H1 (cell line): ENCODE measurements at regions not wholly inside any gene's neighbourhood (a gene's known extent, or its start where the extent isn't known, plus 50 kb on each side); places are given as distances from the start of the nearest gene placed in this dataset.

Source experiments
- CHD2 ChIP-seq: IDR thresholded peaks from 2 replicates; pipeline ENCODE4 v1.6.1; 2012; ENCODE audit warnings: low read length, improper control_type of control experiment
- FOSL1 ChIP-seq: IDR thresholded peaks from 2 replicates; pipeline ENCODE4 v1.6.1; 2011; ENCODE audit warnings: mild to moderate bottlenecking, low read depth, low read length, moderate library complexity; ENCODE audit not compliant: insufficient read depth
- NRF1 ChIP-seq: IDR thresholded peaks from 2 replicates; pipeline ENCODE4 v1.6.1; 2011; ENCODE audit warnings: mild to moderate bottlenecking, low read depth, low read length, improper control_type of control experiment
- POLR2A ChIP-seq, 2 experiments: IDR thresholded peaks; 1 replicate in 1 of 2; 2 replicates in 1 of 2; pipeline ENCODE4 v1.6.1; 2011; ENCODE audit warnings: low read depth in 2 of 2, low read length in 2 of 2, mild to moderate bottlenecking in 2 of 2; ENCODE audit errors: control extremely low read depth in 1 of 2
- SP1 ChIP-seq: IDR thresholded peaks from 2 replicates; pipeline ENCODE4 v1.6.1; 2011; ENCODE audit warnings: low read depth, low read length
- TF ChIP-seq, protein P1 (sequence below): IDR thresholded peaks from 2 replicates; pipeline ENCODE4 v1.6.1; 2011; ENCODE audit warnings: low read depth, mild to moderate bottlenecking, low read length; ENCODE audit not compliant: insufficient read depth
- TF ChIP-seq, protein P2 (sequence below), 3 experiments: IDR thresholded peaks; 1 replicate in 2 of 3; 2 replicates in 1 of 3; pipeline versions ENCODE4 v1.5.1 to v1.6.1; 2011; ENCODE audit warnings: low read length in 3 of 3, mild to moderate bottlenecking in 3 of 3, inconsistent platforms in 2 of 3, low read depth in 1 of 3, moderate library complexity in 1 of 3; ENCODE audit not compliant: insufficient read depth in 1 of 3; ENCODE audit errors: control extremely low read depth in 1 of 3

DNA sequence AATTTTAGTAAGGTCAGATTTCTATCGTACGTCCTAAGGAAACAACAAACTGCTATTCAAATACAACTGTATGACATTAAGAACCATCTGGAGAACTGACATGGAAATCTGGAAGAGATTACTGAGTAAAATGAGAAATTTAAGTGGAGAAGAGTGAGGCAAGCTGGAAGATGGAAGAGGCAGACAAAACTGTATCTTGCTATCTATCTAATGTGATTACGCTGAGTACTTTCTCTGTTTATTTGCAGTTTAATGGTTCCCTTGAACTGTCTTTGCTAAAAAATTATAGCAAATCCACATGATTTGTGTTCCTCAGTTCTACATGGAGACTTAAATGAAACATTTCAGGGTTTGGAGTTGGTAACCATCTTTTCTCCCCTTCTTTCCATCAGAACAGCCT is 927.1 kb upstream of the MBL2 start:
- TF ChIP-seq, protein P1, sequence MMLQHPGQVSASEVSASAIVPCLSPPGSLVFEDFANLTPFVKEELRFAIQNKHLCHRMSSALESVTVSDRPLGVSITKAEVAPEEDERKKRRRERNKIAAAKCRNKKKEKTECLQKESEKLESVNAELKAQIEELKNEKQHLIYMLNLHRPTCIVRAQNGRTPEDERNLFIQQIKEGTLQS: no peak
- TF ChIP-seq POLR2A (IDR thresholded peaks at IDR 0.05; ENCODE audit: control extremely low read depth in 1 of 2, low read depth in 2 of 2, low read length in 2 of 2) (no peak), CHD2 (no peak), FOSL1 (no peak), SP1 (no peak), NRF1 (no peak)
- TF ChIP-seq, protein P2, sequence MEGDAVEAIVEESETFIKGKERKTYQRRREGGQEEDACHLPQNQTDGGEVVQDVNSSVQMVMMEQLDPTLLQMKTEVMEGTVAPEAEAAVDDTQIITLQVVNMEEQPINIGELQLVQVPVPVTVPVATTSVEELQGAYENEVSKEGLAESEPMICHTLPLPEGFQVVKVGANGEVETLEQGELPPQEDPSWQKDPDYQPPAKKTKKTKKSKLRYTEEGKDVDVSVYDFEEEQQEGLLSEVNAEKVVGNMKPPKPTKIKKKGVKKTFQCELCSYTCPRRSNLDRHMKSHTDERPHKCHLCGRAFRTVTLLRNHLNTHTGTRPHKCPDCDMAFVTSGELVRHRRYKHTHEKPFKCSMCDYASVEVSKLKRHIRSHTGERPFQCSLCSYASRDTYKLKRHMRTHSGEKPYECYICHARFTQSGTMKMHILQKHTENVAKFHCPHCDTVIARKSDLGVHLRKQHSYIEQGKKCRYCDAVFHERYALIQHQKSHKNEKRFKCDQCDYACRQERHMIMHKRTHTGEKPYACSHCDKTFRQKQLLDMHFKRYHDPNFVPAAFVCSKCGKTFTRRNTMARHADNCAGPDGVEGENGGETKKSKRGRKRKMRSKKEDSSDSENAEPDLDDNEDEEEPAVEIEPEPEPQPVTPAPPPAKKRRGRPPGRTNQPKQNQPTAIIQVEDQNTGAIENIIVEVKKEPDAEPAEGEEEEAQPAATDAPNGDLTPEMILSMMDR (IDR thresholded peaks at IDR 0.05; ENCODE audit: control extremely low read depth in 1 of 3, insufficient read depth in 1 of 3, low read depth in 1 of 3, low read length in 3 of 3): no peak
